ENCODE measurements at regions not wholly inside any gene's neighbourhood (a gene's known extent, or its start where the extent isn't known, plus 50 kb on each side); places are given as distances from the start of the nearest gene placed in this dataset.
"Not testable (repeated sequence)": the region's sequence is repeated elsewhere in the genome, so short reads cannot be mapped to it uniquely, and the experiment has no call there.

DNA sequence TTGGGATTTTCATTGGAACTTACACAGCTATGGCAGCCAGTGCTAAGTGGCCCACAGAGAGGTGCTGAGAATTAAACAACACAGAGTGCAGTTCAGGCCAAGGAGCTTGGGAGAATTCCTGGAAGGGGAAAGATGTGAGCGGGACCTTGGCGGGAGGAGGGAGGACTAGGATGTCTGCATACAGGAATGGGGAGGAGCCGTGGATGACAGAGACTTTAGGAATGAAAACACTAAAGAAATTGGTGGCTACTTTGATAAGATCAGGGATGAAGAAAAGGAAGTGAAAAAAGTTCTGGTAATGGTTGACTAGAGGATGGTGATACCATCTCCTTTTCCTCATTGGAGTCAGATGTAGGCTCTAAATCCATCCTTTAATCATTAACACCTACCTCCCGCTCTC is 234.2 kb upstream of the FZD8 start:
- no peak for DNase-seq

DNA sequence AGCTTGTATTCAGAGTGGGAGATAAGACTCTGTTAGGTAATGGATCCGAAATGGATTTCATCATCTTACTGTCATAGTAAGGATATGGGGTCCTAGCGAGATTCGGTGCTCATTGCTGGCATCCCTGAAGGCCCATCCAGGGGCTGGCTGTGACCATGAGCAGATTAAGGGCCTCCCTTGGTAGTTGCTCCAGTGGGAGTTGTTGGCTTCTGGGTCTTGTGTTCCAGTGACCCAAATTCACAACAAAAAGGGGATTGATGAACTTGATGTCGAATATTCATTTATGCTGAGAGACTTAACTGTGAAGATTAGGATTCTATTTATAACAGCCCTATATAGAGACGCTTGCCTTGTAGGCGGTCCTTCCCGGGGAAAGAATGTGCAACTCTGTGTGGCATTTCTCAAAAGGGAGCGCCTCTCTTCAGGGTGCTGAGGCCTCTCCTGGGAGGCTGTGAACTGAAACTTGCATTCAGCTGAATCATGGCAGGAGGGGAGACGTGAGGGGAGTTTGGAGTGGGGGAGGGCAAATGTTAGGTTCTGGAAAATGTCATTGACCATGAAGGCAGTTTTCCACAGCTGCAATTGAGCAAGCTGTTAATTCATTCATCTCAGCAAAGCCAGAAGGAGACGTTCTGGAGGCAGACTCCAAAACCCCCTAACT is 233.1 kb upstream of the FZD8 start:
- no peak for DNase-seq

DNA sequence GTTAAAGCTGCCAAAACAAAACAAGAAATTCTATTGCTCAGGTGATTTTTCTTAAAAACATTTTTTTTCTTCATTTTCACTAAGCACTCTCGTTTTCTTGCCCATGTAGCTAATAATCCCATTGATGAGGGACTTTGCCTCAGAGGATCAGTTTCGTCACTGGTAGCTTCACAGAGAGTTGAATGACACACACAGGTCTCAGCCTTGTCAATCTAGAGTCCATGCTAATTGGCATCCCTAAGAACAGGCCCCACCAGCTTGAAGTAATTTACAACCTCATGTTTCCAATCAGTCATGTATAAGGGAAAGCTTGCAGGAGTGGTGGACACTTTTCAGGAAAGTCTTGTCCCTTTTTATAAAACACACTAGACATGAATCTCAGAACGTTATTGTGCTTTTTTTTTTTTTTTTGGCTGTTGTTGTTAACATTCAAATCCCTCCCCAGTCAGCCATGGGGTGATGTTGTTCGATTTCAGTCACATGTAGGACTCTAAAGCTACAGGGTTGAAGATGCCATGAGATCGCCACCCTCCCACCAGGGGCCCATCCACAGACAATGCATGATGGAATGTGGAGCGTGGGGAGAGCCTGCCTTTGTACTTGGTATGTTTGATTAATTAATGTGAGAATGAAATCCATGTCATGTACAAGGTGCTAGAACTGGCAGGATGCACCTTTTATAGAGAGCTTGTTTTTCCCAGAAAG is 232.4 kb upstream of the FZD8 start:
- DNase-seq, result no peak

DNA sequence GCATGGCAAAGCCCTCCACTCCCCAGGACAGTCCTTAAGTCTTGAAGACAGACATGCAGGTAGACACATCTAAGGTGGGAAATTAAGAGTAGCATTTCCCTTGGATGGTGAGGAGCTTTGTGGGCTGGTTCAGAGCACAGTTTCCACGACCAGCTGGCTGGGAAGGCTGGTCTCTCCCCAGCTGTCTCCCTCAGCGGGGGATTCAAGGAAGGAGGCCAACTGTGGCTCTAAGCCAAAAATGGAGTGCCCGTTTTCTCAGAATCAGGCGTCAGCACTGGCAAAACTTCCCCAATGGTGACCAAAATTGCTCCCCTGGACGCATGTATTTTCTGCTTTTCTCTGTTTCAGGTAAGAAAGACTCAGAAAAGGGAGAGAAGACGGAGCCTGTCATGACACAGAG is 230.6 kb upstream of the FZD8 start:
- no peak for DNase-seq

DNA sequence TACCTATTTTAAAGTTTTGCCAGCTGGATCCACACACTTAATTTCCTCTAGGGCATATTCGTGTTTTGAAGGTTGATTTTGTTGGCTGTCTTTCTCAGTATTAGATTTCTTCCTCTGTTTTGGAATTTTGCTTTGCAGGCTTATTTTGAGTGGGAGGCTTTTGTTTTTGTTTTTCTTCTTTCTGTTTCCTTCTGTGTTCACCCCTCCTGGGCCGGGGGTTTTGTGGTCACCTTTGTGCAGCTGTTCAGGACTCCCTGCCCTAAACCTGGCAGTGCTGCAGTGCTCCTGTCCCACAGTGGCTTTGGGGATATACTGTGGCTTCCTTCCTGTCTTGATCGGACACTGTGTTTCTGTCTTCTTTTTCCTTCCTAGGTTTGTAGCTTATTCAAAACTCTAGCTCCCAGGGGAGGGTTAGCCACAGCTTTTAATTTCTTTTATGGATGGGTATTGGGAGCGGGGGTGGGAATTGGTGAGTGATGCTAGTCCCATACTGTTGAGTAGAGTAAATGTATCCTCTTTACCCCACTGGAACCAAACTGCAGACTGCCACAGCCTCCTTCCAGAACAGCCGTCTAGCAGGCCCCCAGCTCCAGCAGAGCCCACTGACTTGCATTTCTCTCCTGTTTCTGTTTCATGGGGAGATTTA is 228.7 kb upstream of the FZD8 start:
- DNase-seq, result no peak

DNA sequence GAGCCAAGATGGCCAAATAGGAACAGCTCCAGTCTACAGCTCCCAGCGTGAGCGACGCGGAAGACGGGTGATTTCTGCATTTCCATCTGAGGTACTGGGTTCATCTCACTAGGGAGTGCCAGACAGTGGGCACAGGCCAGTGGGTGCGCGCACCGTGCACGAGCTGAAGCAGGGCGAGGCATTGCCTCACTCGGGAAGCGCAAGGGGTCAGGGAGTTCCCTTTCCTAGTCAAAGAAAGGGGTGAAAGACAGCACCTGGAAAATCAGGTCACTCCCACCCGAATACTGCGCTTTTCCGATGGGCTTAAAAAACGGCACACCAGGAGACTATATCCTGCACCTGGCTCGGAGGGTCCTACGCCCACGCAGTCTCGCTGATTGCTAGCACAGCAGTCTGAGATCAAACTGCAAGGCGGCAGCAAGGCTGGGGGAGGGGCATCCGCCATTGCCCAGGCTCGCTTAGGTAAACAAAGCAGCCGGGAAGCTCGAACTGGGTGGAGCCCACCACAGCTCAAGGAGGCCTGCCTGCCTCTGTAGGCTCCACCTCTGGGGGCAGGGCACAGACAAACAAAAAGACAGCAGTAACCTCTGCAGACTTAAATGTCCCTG is 216.7 kb upstream of the FZD8 start:
- not testable (repeated sequence) for DNase-seq

DNA sequence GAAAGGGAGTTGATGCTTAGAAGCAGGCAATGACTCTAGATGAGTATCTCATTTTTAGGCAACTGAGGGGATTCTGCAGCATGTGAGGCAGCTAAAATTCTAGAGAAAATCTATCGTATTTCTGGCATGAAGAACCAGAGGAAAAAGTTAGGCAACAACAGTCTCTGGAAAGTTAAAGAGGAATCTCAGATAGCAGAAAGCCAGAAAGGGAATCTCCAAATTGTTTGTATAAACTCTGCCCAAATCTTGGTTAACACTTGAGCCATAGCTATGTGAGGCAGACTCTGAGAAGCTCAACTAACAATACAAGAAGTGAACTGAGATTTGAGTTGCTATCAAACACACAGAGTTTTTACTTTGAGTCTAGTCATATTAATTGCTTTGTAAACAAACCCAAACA is 215.8 kb upstream of the FZD8 start:
- DNase-seq, result no peak

DNA sequence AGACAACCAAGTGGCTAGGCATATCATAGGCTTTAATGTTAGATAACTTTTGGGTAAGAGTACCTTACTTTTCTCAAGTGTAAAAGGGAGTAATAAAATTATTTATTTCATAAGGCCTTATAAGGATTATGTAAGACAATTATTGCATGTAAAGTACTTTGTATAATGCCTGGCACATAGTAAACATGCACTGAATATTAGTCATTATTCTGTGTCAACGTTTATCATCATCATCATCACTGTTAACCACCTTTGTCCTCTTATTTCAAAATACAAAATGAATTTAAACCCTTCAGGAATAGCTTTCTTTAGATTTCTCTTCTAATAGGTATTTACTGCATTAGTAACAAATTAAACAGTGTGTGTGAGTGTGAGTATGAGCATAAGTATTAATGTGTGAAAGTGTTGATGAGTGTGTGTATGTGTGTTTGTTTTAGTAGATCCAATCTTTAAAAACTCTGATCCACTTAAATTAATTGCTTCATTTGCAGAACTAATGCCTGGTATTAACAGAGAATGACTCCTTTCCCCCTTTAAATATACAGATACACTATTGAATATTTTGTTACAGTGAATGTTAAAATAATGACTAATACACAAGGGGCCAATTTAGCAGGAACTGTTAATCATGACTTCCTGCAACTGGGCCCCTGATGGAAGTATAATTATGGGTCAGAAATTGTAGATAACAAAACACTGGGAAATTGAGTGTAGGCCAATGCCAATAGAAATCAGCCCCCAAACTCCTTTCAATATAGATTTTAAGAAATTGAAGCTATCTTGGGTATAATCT is 213.3 kb upstream of the FZD8 start:
- DNase-seq, result no peak

DNA sequence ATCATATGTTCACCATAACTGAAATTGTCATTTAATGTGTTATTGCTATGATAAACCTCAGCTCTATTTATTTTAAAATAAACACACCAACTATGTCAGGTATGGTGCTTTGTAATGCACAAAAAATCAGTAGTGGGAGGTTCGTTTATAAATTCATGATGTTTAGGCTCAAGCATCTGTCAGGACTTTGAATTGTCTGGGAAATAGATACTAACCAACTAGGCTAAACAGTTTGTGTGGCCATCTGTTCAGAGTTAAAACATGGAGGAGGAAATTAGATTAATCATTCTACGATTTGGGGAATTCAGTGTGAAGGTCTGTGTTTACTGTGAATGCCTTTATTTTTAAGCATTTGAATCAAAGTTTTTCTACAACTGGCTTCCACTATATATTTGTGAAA is 212.6 kb upstream of the FZD8 start:
- no peak for DNase-seq

DNA sequence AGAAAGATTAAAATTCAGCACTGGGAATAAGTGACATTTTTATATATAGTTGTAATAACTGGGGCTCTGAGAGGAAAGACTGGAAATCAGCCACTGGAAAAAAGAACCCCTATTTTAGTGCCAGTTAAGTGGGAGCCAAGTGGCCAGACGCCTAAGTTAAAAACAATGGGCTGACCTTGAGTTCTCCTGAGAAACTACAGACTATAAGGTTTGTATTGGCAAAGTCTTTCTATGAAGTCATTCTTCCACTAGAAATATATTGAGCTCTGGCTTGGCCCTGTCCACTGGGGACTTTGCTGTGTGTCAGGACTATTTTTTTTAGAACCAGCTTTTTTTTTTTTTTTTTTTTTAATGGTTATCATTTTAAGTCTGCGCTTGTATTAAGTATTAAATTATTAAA is 210.6 kb upstream of the FZD8 start:
- DNase-seq, result no peak

DNA sequence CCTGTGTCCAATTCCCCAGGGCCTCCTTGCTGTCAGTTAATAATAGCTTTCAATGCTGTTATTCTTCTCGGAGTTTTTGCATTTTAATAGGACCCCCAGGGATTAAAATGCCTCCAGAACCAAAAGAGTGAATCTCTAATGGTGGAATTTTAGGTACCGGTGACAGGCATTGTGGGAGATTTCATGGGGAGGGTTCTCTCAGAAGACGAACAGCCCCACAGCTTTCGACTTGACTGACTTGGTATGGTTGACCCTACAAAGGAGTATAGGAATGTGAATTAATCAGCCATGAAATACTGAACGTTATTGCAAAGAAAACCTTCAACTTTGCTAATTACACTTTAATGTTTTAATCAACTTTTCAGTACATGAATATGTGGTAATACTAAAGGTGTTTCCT is 206.3 kb upstream of the FZD8 start:
- DNase-seq, result no peak

DNA sequence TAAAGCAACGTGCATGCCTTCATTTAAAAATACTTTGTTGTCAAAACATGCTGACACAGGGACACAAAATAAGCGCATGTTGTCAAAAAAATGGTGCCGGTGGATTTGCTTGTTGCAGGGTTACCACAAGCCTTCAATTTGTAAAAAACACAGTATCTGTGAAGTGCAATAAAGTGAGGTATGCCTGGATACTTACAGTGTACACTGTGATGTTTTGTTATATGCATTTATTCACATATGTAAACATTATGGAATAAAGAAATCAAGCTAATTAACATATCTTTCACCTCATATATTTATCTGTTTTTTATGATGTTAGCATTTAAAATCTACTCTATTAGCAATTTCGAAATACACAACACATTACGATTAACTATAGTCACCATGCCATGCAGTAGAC is 202.6 kb upstream of the FZD8 start:
- no peak for DNase-seq

DNA sequence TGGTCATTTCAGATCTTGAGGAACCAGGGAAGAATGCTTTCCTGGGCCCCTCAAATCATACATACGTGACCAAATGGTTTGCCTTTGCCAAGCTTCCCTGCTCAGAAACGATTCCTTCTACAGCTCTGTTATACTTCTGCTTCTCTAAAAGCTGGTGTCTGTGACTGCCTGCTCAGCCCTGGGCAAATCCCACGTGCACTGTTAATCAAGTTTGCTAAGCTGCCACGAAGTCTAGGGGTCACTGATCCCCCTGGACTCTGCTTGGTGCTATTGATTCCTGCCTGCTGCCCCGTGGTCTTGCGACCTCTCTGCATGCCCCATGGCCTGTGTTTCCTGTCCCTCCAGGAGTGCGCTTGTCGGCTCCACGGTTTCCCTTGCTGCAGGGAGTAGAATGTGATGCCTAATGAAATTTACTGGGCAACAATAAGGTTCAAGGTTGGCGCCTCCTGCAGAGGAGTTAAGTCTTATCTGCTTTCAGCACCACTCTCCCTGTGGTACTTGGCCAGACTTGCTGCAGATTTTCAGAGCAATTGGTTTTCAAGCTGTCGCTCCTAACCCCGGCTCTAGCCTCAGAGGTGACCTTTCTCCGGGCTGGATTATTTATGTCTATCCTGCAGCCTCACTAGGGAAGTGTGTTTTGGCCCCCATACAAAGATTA is 201.6 kb upstream of the FZD8 start:
- no peak for DNase-seq

DNA sequence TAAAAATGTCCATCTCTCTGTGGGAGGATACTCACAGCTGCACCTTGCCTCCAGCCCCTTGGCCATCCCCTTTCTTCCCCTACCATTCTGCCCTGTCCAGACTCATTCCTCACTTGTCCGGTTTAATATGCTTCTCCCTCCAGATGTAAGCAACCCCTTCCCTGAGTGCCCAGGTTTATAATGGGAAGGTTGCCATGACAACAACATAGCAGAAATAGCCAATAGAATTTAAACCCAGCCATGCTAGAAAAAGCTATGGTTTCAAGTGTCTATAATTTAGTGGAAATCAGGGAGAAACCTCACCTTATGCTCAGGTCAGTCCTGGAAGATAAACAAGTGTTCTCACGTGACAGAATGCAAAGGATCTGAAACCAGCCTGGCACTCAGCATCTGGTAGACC is 196.0 kb upstream of the FZD8 start:
- no peak for DNase-seq

DNA sequence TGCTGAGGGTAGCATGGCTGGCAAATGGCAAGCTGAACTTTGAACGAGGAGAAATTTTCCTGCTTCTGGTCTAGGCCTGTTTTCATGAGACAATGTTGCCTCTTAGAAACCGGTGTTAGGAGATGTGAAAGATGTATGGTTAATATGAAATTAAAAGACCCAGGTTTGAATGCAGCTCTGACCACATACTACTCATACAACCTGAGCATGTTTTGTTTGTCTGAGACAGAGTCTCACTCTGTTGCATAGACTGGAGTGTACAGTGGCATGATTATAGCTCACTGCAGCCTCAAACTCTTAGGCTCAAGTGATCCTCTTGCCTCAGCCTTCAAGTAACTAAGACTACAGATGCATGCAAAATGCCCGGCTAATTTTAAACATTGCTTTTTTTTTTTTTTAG is 193.4 kb upstream of the FZD8 start:
- DNase-seq, result no peak

DNA sequence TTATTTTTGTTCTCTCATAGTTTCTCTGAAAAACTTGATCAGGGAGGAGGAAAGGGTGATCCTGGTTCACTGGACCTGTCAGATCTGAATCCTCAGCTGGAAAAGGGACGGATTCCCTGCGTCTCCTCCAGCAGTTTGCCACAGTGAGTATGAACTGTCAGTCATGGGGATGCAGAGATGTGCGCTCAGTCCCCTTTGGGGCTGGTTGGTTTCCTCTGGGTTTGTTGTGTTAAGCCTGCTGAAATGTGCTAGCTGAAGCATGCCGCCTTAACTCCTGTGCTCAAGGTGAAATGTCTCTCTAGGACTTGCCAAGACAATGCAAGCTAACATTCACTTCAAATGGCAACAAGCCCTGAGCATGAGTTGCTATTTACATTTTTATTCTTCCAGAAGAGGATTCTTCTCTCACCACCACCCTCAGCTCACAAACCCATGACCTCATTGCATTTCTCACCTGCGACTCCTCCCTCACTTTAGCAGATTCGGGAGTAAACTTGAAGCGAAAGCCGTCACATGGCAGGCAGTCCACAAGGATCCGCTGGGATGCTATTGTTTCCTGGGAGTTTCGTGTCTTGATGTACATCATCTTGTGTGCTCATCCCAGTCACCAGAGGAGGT is 192.9 kb upstream of the FZD8 start:
- DNase-seq, result no peak

DNA sequence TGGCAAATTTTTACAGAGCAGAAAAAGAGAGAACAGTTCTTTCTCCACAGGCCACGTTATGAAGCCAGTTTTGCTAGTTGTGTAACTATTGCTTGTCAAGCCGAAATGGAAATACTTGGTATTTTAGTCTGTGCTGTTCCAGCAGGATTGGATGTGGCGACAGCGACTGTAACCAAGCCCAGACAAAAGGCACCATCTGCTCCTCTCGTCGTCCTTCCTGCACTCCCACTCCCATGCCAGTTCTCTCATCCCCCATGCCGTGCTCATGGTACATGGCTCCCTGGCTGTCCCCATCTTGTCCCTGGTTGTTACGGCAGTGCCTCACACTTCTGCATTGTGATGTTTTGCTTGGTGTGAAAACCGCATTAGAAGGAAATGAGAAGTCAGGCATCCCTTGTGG is 185.7 kb upstream of the FZD8 start:
- DNase-seq, result no peak

DNA sequence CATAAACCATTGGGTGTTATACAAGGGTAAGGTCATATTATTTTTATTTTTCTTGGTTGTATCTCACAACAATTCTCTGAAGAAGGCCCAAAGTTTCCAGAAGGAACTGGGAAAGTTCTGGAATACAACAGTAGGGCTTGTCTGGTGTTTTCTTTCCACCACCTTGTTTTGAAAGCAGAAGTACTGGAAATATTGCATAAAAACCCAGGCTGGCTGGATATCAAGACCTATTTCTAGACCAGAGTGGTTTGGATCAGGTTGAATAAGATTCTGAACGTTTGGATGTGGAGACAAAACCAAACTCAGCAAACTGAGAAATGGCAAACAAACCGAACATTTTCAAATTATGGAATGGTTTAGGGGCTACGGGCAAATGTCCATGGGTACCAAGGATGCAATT is 182.6 kb upstream of the FZD8 start:
- DNase-seq, result no peak

DNA sequence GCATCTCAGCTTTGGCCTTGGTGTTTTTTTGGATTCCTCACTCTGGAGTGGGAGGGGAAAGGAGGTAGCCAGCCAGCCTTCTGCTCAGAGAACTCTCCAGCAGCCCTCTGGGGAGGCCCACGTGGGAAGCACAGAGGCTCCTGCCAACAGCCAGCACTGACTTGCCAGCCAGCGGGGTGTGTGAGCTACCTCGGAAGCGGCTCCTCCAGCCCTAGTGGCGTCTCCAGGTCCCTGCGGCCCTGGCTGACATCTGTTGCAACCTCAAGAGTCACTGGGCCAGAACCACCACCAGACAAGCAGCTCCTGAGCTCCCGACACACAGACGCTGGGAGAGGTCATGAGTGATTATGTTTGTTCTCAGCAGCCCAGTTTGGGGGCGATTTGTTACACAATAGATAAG is 180.2 kb upstream of the FZD8 start:
- DNase-seq, result no peak

DNA sequence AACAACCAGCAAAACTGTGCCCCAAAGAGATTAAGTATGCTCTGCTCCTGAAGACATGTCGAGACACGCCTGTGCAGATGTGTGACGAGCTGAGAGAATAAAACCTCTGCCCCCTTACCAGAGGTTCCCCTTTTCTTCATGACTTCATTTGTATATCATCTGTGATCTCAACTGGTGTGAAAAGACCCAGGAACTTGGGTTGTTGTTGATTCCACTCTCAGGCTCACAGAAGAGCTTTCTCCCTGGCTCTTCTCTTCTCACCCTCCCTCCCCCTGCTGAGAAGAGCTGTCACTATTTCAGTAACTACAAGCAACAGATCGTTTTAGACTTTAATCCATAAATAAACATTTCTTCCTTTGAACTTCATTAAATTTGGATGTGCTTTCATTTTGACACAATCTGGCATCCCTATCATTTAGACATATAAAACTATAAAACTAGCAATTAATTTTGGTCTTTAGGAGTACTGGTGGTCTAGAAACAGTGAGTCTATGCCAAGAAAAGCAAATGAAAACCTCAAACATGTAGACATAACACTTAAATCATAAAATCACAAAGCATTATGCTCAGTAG is 179.3 kb upstream of the FZD8 start:
- DNase-seq, result no peak

DNA sequence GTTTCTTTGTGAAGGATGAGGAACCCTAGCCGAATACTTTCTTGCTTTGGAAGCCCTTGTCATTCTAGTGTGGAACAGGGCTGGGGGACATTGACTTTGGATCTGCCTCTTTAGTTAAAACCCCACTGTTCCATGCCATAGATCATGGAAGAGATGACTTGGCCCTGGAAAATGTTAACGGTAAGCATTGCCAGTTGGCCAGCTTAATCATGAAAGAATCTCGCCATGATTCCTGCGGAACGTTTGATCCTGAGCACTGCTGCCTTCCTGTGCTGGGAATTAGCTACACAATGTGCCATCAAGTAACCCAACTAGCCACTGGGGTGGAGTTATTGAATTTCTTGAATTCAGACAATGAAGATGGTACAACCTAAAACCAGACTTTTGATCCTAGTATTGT is 177.6 kb upstream of the FZD8 start:
- DNase-seq, result no peak

DNA sequence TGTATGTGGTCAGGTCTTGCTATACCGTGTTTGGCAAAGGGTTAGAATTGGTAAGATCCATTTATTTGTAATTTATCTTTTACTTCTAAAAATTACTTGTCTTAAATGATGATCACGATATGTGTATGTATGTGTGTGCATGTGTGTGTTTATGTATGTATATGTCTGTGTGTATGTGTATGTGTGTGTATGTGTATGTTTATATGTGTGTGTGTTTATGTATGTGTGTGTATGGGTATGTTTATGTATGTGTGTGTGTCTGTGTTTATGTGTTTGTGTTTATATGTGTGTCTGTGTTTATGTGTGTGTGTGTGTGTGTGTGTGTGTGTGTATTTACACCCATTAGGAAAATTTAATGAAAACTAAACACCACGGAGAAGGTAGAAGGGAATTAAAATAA is 176.9 kb upstream of the FZD8 start:
- no peak for DNase-seq

All from inflammatory macrophage (primary cell).